IMR-90 (cell line): ENCODE measurements at regions not wholly inside any gene's neighbourhood (a gene's known extent, or its start where the extent isn't known, plus 50 kb on each side); places are given as distances from the start of the nearest gene placed in this dataset.

ENCODE experiments used
- ATAC-seq: fragments of 200-7000 bp; cut with Tn5 transposase; 2 replicates; pipeline ENCODE4 v1.9.1; 2020; ENCODE audit warnings: low read depth, mild to moderate bottlenecking, moderate library complexity
- BruUV-seq: library from RNA; stranded (reverse); fragments of 400-500 nt; replicated peaks from 2 replicates; lab custom pipeline; 2021; lab: Mats Ljungman, UMichigan
- CTCF ChIA-PET: fragments of 300-600 bp; formaldehyde crosslinking; extraction: SDS; loops from one replicate; lab custom pipeline; 2021; ENCODE audit warnings: antibody characterized with exemption; lab: Yijun Ruan, JAX
- POLR2A ChIA-PET: fragments of 300-600 bp; sonication (Branson Sonifier 250); formaldehyde crosslinking; loops from one replicate; lab custom pipeline; 2022; ENCODE audit warnings: antibody characterized with exemption; ENCODE audit not compliant: unreplicated experiment; lab: Charles Lee
- DNase-seq: peaks from one replicate; pipeline ENCODE4 v3.0.0; 2013
- H2AFZ ChIP-seq: replicated peaks from 2 replicates; pipeline ENCODE3; 2013; ENCODE audit warnings: low read length, mild to moderate bottlenecking; ENCODE audit not compliant: poor library complexity
- H2AK5ac ChIP-seq: 2 replicates; pipeline ENCODE4 v1.6.1; 2013; ENCODE audit warnings: low read depth, low read length, inconsistent platforms
- H2AK9ac ChIP-seq: replicated peaks from 2 replicates; pipeline ENCODE3; 2013; ENCODE audit warnings: mild to moderate bottlenecking, low read depth, low read length, moderate library complexity; ENCODE audit not compliant: poor library complexity
- H2BK120ac ChIP-seq: 2 replicates; pipeline ENCODE4 v1.6.1; 2013; ENCODE audit warnings: low read depth, low read length, inconsistent platforms
- H2BK15ac ChIP-seq: 3 replicates; pipeline ENCODE4 v1.6.1; 2013; ENCODE audit warnings: low read depth, low read length, inconsistent platforms
- H2BK20ac ChIP-seq: 2 replicates; pipeline ENCODE4 v1.6.1; 2013; ENCODE audit warnings: low read depth, mild to moderate bottlenecking, inconsistent platforms, low read length, moderate library complexity
- H2BK5ac ChIP-seq: 2 replicates; pipeline ENCODE4 v1.6.1; 2013; ENCODE audit warnings: mild to moderate bottlenecking, low read depth, low read length, inconsistent platforms; ENCODE audit not compliant: poor library complexity, severe bottlenecking
- H3K14ac ChIP-seq: replicated peaks from 2 replicates; pipeline ENCODE4 v1.6.1; 2013; ENCODE audit warnings: low read depth, low read length, inconsistent platforms
- H3K18ac ChIP-seq: 2 replicates; pipeline ENCODE4 v1.6.1; 2013; ENCODE audit warnings: low read depth, low read length, control low read depth
- H3K23ac ChIP-seq: 2 replicates; pipeline ENCODE4 v1.6.1; 2013; ENCODE audit warnings: low read depth, low read length, inconsistent platforms
- H3K27ac ChIP-seq: 2 replicates; pipeline ENCODE4 v1.5.1; 2013; ENCODE audit warnings: mild to moderate bottlenecking, control low read depth, low read length; ENCODE audit not compliant: insufficient read depth
- H3K27me3 ChIP-seq: 2 replicates; pipeline ENCODE4 v1.6.1; 2013; ENCODE audit warnings: low read length; ENCODE audit not compliant: control insufficient read depth, insufficient read depth
- H3K36me3 ChIP-seq: 2 replicates; pipeline ENCODE4 v1.6.1; 2013; ENCODE audit warnings: low read length, mixed read lengths; ENCODE audit not compliant: control insufficient read depth, insufficient read depth
- H3K4ac ChIP-seq: 2 replicates; pipeline ENCODE4 v1.6.1; 2013; ENCODE audit warnings: low read depth, low read length, inconsistent platforms
- H3K4me1 ChIP-seq: 2 replicates; pipeline ENCODE4 v1.6.1; 2013; ENCODE audit warnings: low read length, mixed read lengths; ENCODE audit not compliant: control insufficient read depth, insufficient read depth
- H3K4me2 ChIP-seq: 2 replicates; pipeline ENCODE4 v1.6.1; 2013; ENCODE audit warnings: low read depth, mild to moderate bottlenecking, control low read depth, low read length, moderate library complexity
- H3K4me3 ChIP-seq: 2 replicates; pipeline ENCODE4 v1.5.1; 2013; ENCODE audit warnings: low read depth, mild to moderate bottlenecking, control low read depth, low read length, moderate library complexity; ENCODE audit not compliant: insufficient read depth
- H3K56ac ChIP-seq: 2 replicates; pipeline ENCODE4 v1.6.1; 2013; ENCODE audit warnings: low read length, inconsistent platforms; ENCODE audit not compliant: insufficient read depth; ENCODE audit errors: extremely low read depth
- H3K79me1 ChIP-seq, 2 experiments: 2 replicates each; pipeline ENCODE4 v1.6.1; 2013; ENCODE audit warnings: low read length in 2 of 2, inconsistent platforms in 1 of 2, low read depth in 1 of 2
- H3K9ac ChIP-seq: 2 replicates; pipeline ENCODE4 v1.6.1; 2013; ENCODE audit warnings: low read depth, low read length, control low read depth
- H3K9me1 ChIP-seq: 2 replicates; pipeline ENCODE4 v1.6.1; 2013; ENCODE audit warnings: low read length, inconsistent platforms; ENCODE audit not compliant: insufficient read depth
- H3K9me3 ChIP-seq: 2 replicates; pipeline ENCODE4 v1.6.1; 2013; ENCODE audit warnings: low read length; ENCODE audit not compliant: control insufficient read depth, insufficient read depth
- H4K20me1 ChIP-seq: 2 replicates; pipeline ENCODE4 v1.6.1; 2013; ENCODE audit warnings: low read length, inconsistent platforms; ENCODE audit not compliant: insufficient read depth
- H4K5ac ChIP-seq: 2 replicates; pipeline ENCODE4 v1.6.1; 2013; ENCODE audit warnings: mild to moderate bottlenecking, low read depth, low read length, control low read depth
- H4K8ac ChIP-seq, 2 experiments: 2 replicates each; pipeline ENCODE4 v1.6.1; 2013; ENCODE audit warnings: low read depth in 2 of 2, low read length in 2 of 2, control low read depth in 1 of 2, inconsistent platforms in 1 of 2
- H4K91ac ChIP-seq: 2 replicates; pipeline ENCODE4 v1.6.1; 2013; ENCODE audit warnings: low read depth, low read length, inconsistent platforms; ENCODE audit not compliant: insufficient read depth
- BHLHE40 ChIP-seq: fragments of 150-350 bp; IDR thresholded peaks from 2 replicates; pipeline ENCODE4 v1.6.1; 2016; ENCODE audit warnings: mild to moderate bottlenecking, low read depth, low read length
- CEBPB ChIP-seq: IDR thresholded peaks from 2 replicates; pipeline ENCODE4 v1.6.1; 2012; ENCODE audit warnings: low read depth, low read length, improper control_type of control experiment
- CHD1 ChIP-seq: IDR thresholded peaks from 2 replicates; pipeline ENCODE4 v1.6.1; 2012; ENCODE audit warnings: low read depth, low read length, improper control_type of control experiment
- CTCF ChIP-seq: conservative IDR thresholded peaks from 2 replicates; pipeline ENCODE4 v1.5.1; 2012; ENCODE audit warnings: mild to moderate bottlenecking, low read depth, low read length, improper control_type of control experiment
- FOS ChIP-seq: fragments of 150-350 bp; IDR thresholded peaks from 2 replicates; pipeline ENCODE4 v1.6.1; 2016; ENCODE audit warnings: low read depth, low read length
- MAFK ChIP-seq: IDR thresholded peaks from 2 replicates; pipeline ENCODE4 v1.6.1; 2012; ENCODE audit warnings: low read depth, low read length, improper control_type of control experiment
- MAZ ChIP-seq: IDR thresholded peaks from 2 replicates; pipeline ENCODE4 v1.6.1; 2012; ENCODE audit warnings: low read depth, mild to moderate bottlenecking, low read length, improper control_type of control experiment, moderate library complexity, borderline replicate concordance
- MXI1 ChIP-seq: IDR thresholded peaks from 2 replicates; pipeline ENCODE4 v1.6.1; 2012; ENCODE audit warnings: low read depth, mild to moderate bottlenecking, low read length, moderate library complexity, borderline replicate concordance
- NFE2L2 ChIP-seq: fragments of 150-350 bp; IDR thresholded peaks from 2 replicates; pipeline ENCODE4 v1.6.1; 2016; ENCODE audit warnings: low read depth, mild to moderate bottlenecking, low read length
- POLR2A ChIP-seq: IDR thresholded peaks from 2 replicates; pipeline ENCODE4 v1.6.1; 2012; ENCODE audit warnings: mild to moderate bottlenecking, low read depth, low read length
- RAD21 ChIP-seq: IDR thresholded peaks from 2 replicates; pipeline ENCODE4 v1.6.1; 2012; ENCODE audit warnings: low read length, improper control_type of control experiment
- RCOR1 ChIP-seq: IDR thresholded peaks from 2 replicates; pipeline ENCODE4 v1.6.1; 2012; ENCODE audit warnings: mild to moderate bottlenecking, low read length, improper control_type of control experiment; ENCODE audit not compliant: insufficient replicate concordance
- RFX5 ChIP-seq: IDR thresholded peaks from 2 replicates; pipeline ENCODE4 v1.8.0; 2012; ENCODE audit warnings: low read depth, mild to moderate bottlenecking, low read length, moderate library complexity
- SMC3 ChIP-seq: fragments of 150-350 bp; IDR thresholded peaks from 2 replicates; pipeline ENCODE4 v1.6.1; 2016; ENCODE audit warnings: low read depth, mild to moderate bottlenecking, antibody characterized with exemption, low read length, moderate library complexity
- USF2 ChIP-seq: fragments of 150-350 bp; IDR thresholded peaks from 2 replicates; pipeline ENCODE4 v1.6.1; 2017; ENCODE audit warnings: mild to moderate bottlenecking, antibody characterized with exemption, low read length, low read depth
- WGBS, 2 experiments: methylation state at CpG; one replicate each; pipeline versions ENCODE4 v1.1.5 to v1.1.7; 2013; ENCODE audit warnings: missing lambda C conversion rate in 2 of 2; ENCODE audit not compliant: insufficient read length in 1 of 2; ENCODE audit errors: extremely low coverage in 2 of 2; 5-methylcytosine and 5-hydroxymethylcytosine counted together
- dilution Hi-C: fragments of 300-500 bp; cut with HindIII; formaldehyde crosslinking; loops from one replicate; pipeline ENCODE4 v1.14.3; 2018; ENCODE audit warnings: low sequenced_read_pairs; ENCODE audit not compliant: unreplicated experiment
- in situ Hi-C: fragments of 300-500 bp; cut with MboI; formaldehyde crosslinking; loops from 3 replicates; pipeline ENCODE4 v1.14.3; 2019; ENCODE audit warnings: low sequenced_read_pairs, inconsistent platforms, mixed read lengths
- intact Hi-C: fragments of 100-400 bp; cut with micrococcal nuclease; formaldehyde crosslinking; loops from 2 replicates; pipeline ENCODE4 v1.10.0; 2022
- TF ChIP-seq, protein P1 (sequence below): fragments of 150-350 bp; IDR thresholded peaks from 2 replicates; pipeline ENCODE4 v1.6.1; 2016; ENCODE audit warnings: low read depth, mild to moderate bottlenecking, low read length, moderate library complexity, borderline replicate concordance

GRCh38 chr16:26532456-26532855, 534.3 kb upstream of the C16orf82 start:
- intact Hi-C loops: no loop called here
- Histone ChIP-seq H3K4me1 (no peaks in the 10 kb centered on the region), H3K27ac (no peak overlapping the region), H2BK20ac (no peak overlapping the region), H3K27me3 (no peaks in the 10 kb centered on the region), H3K4me3 (no peak overlapping the region), H2AFZ (no peak overlapping the region), H3K9me3 (no peaks in the 10 kb centered on the region; the same call in 1 of the 2 replicates), H2AK9ac (no peak overlapping the region), H3K36me3 (no peaks in the 10 kb centered on the region), H2BK5ac (no peak overlapping the region), H3K23ac (no peak overlapping the region), H3K9me1 (no peaks in the 10 kb centered on the region), H4K20me1 (no peaks in the 10 kb centered on the region), H3K14ac (no peak overlapping the region), H2AK5ac (no peak overlapping the region), H3K18ac (no peak overlapping the region), H3K4me2 (no peak overlapping the region), H2BK120ac (no peak overlapping the region), H3K4ac (no peak overlapping the region), H3K9ac (no peak overlapping the region), H4K5ac (no peak overlapping the region), H4K91ac (no peak overlapping the region), H4K8ac (no peak overlapping the region), H3K56ac (no peak overlapping the region), H2BK15ac (no peak overlapping the region), H3K79me1 (no peaks in the 10 kb centered on the region)
- no TSS peak for BruUV-seq
- no peak for DNase-seq
- no peak for ATAC-seq
- WGBS, 2 experiments: no CpG with 5 or more reads among the region's 1 CpG
- in situ Hi-C loops: no loop called here
- ChIA-PET CTCF (no interaction called here), POLR2A (no interaction called here)
- dilution Hi-C loops: no loop called here
- TF ChIP-seq USF2 (no peak), BHLHE40 (no peak), MAFK (no peak), NFE2L2 (no peak), CHD1 (no peak), RFX5 (no peak), CTCF (no peak), RCOR1 (no peak), FOS (no peak), SMC3 (no peak), POLR2A (no peak), CEBPB (no peak), RAD21 (no peak), MXI1 (no peak), MAZ (no peak)
- TF ChIP-seq, protein P1, sequence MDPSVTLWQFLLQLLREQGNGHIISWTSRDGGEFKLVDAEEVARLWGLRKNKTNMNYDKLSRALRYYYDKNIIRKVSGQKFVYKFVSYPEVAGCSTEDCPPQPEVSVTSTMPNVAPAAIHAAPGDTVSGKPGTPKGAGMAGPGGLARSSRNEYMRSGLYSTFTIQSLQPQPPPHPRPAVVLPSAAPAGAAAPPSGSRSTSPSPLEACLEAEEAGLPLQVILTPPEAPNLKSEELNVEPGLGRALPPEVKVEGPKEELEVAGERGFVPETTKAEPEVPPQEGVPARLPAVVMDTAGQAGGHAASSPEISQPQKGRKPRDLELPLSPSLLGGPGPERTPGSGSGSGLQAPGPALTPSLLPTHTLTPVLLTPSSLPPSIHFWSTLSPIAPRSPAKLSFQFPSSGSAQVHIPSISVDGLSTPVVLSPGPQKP: no peak
